ENCODE measurements at regions not wholly inside any gene's neighbourhood (a gene's known extent, or its start where the extent isn't known, plus 50 kb on each side); places are given as distances from the start of the nearest gene placed in this dataset.

- ChIA-PET CTCF (interaction anchor here (0.6 to 1.4 kb wide), 4 partner anchors 19 to 534 kb away, joined by 3 to 8 read pairs (median 4); no protein-coding TSS in a partner anchor), POLR2A (no interaction called here)
- DNase-seq (ENCODE audit: low read depth, low spot score) (peak; percentile 3), FAIRE-seq (no peak)
- H3K9me1 ChIP-seq (replicated peaks; ENCODE audit: control insufficient read depth, extremely low read depth, insufficient read depth, low read length), result no peaks in the 10 kb centered on the region
- TF ChIP-seq, protein P1, sequence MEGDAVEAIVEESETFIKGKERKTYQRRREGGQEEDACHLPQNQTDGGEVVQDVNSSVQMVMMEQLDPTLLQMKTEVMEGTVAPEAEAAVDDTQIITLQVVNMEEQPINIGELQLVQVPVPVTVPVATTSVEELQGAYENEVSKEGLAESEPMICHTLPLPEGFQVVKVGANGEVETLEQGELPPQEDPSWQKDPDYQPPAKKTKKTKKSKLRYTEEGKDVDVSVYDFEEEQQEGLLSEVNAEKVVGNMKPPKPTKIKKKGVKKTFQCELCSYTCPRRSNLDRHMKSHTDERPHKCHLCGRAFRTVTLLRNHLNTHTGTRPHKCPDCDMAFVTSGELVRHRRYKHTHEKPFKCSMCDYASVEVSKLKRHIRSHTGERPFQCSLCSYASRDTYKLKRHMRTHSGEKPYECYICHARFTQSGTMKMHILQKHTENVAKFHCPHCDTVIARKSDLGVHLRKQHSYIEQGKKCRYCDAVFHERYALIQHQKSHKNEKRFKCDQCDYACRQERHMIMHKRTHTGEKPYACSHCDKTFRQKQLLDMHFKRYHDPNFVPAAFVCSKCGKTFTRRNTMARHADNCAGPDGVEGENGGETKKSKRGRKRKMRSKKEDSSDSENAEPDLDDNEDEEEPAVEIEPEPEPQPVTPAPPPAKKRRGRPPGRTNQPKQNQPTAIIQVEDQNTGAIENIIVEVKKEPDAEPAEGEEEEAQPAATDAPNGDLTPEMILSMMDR (IDR thresholded peaks at IDR 0.05; ENCODE audit: extremely low read depth in 1 of 2, insufficient read depth in 1 of 2, low read depth in 1 of 2, low read length in 2 of 2), result peak in 1 of 2 donors; percentile 49
- TF ChIP-seq JUN (IDR thresholded peaks at IDR 0.05; ENCODE audit: borderline replicate concordance, insufficient read depth, insufficient read length, low read depth) (no peak), POLR2AphosphoS5 (IDR thresholded peaks at IDR 0.05; ENCODE audit: insufficient read depth, low read depth, low read length) (no peak), GATA2 (IDR thresholded peaks at IDR 0.05; ENCODE audit: insufficient read depth, insufficient read length, low read depth, low read length) (no peak)
- H3K79me2 ChIP-seq (ENCODE audit: control insufficient read depth, insufficient read depth, low read length), result no peaks in the 10 kb centered on the region
- H3K9me3 ChIP-seq (replicated peaks; ENCODE audit: control insufficient read depth, insufficient read depth, low read length), result no peaks in the 10 kb centered on the region
- dilution Hi-C loops (cut with MboI; ENCODE audit: extremely low pct_ligation_motif_present, low sequenced_read_pairs), result no loop called here
- intact Hi-C loops (cut with micrococcal nuclease), result loop anchor here (1.0 kb wide), 1 partner anchor 121 kb away; no protein-coding TSS in a partner anchor
- peaks cover 6 to 14% of the 10 kb centered on the region in 2 experiments for H3K27me3 ChIP-seq (ENCODE audit: control insufficient read depth in 2 of 2, insufficient read depth in 2 of 2, low read length in 2 of 2)
- no peaks in the 10 kb centered on the region for H4K20me1 ChIP-seq (replicated peaks; ENCODE audit: control insufficient read depth, extremely low read depth, insufficient read depth, low read length)
- H3K4me2 ChIP-seq (ENCODE audit: insufficient read depth, low read length), result no peak overlapping the region
- H3K36me3 ChIP-seq (ENCODE audit: control insufficient read depth in 2 of 2, extremely low read depth in 1 of 2, insufficient read depth in 2 of 2, low read length in 2 of 2), result no peaks in the 10 kb centered on the region
- no peak overlapping the region for H3K4me3 ChIP-seq (replicated peaks in 1 of 3; ENCODE audit: insufficient read depth in 1 of 3, low read depth in 1 of 3, low read length in 3 of 3)
- H3K27ac ChIP-seq (ENCODE audit: insufficient read depth, low read depth, low read length), result no peak overlapping the region
- H3K9ac ChIP-seq (replicated peaks; ENCODE audit: extremely low read depth, insufficient read depth, low read length), result no peak overlapping the region
- BruUV-seq (replicated peaks), result no TSS peak
- no peak overlapping the region for H2AFZ ChIP-seq (ENCODE audit: low read depth, low read length)
- H3K4me1 ChIP-seq (ENCODE audit: control insufficient read depth, extremely low read depth, insufficient read depth, low read length), result no peaks in the 10 kb centered on the region
These were observed 66.0 kb upstream of the PHOX2B start for GRCh38 chr4:41814565-41814964.

DNA sequence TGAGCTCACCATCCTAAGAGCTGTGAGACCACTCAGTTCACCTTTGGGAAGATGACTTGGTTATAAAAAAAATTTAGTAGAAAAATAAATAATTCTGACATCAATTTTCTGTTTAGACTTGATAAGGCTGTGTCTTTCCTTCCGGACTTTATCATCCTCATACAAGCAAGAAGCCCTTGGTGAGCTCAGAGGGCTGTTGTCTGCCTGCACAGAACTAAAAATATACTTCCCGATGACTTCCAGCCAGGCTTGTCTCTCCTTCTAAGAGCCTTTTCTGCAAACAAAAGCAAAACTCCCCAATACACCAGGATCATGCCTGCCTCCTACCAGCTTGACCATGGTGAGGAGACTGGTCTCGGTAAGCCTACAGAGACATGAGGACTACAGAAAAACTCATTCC is 58.3 kb upstream of the PHOX2B start:
- no peaks in the 10 kb centered on the region for H3K79me2 ChIP-seq (ENCODE audit: control insufficient read depth, insufficient read depth, low read length)
- no peak overlapping the region for H3K4me3 ChIP-seq (replicated peaks in 1 of 3; ENCODE audit: insufficient read depth in 1 of 3, low read depth in 1 of 3, low read length in 3 of 3)
- dilution Hi-C loops (cut with MboI; ENCODE audit: extremely low pct_ligation_motif_present, low sequenced_read_pairs), result no loop called here
- no peak overlapping the region for H3K9ac ChIP-seq (replicated peaks; ENCODE audit: extremely low read depth, insufficient read depth, low read length)
- H3K36me3 ChIP-seq (ENCODE audit: control insufficient read depth in 2 of 2, extremely low read depth in 1 of 2, insufficient read depth in 2 of 2, low read length in 2 of 2), result no peaks in the 10 kb centered on the region
- TF ChIP-seq, protein P1 (IDR thresholded peaks at IDR 0.05; ENCODE audit: extremely low read depth in 1 of 2, insufficient read depth in 1 of 2, low read depth in 1 of 2, low read length in 2 of 2), result no peak
- TF ChIP-seq POLR2A (IDR thresholded peaks at IDR 0.05; ENCODE audit: low read depth, low read length) (no peak), POLR2AphosphoS5 (IDR thresholded peaks at IDR 0.05; ENCODE audit: insufficient read depth, low read depth, low read length) (no peak)
- intact Hi-C loops (cut with micrococcal nuclease), result no loop called here
- H3K4me2 ChIP-seq (ENCODE audit: insufficient read depth, low read length), result no peak overlapping the region
- FAIRE-seq (no peak), DNase-seq (ENCODE audit: low read depth, low spot score) (no peak)
- H3K27ac ChIP-seq (ENCODE audit: insufficient read depth, low read depth, low read length), result no peak overlapping the region
- H3K4me1 ChIP-seq (ENCODE audit: control insufficient read depth, extremely low read depth, insufficient read depth, low read length), result no peaks in the 10 kb centered on the region
- no peak overlapping the region for H2AFZ ChIP-seq (ENCODE audit: low read depth, low read length)
- no peaks in the 10 kb centered on the region for H3K9me3 ChIP-seq (replicated peaks; ENCODE audit: control insufficient read depth, insufficient read depth, low read length)
- ChIA-PET POLR2A (no interaction called here), CTCF (no interaction called here)
- no TSS peak for BruUV-seq (replicated peaks)
- no peaks in the 10 kb centered on the region for H4K20me1 ChIP-seq (replicated peaks; ENCODE audit: control insufficient read depth, extremely low read depth, insufficient read depth, low read length)
- H3K27me3 ChIP-seq (ENCODE audit: control insufficient read depth in 2 of 2, insufficient read depth in 2 of 2, low read length in 2 of 2), result peaks cover 8 to 9% of the 10 kb centered on the region in 2 experiments
- no peaks in the 10 kb centered on the region for H3K9me1 ChIP-seq (replicated peaks; ENCODE audit: control insufficient read depth, extremely low read depth, insufficient read depth, low read length)
